Ascending aorta (tissue), 2 donors: ENCODE measurements at regions not wholly inside any gene's neighbourhood (a gene's known extent, or its start where the extent isn't known, plus 50 kb on each side); places are given as distances from the start of the nearest gene placed in this dataset.

ENCODE experiments used
- DNase-seq, 2 donors: peaks; one replicate each; pipeline ENCODE4 v3.0.0-alpha.2; 2019; ENCODE audit warnings: low spot score in 2 of 2
- H3K27ac ChIP-seq, 2 donors: fragments of 200-600 bp; sonication (generic); one replicate each; pipeline ENCODE4 v1.5.1; 2016 to 2017; ENCODE audit warnings: mild to moderate bottlenecking in 1 of 2
- H3K27me3 ChIP-seq: fragments of 200-600 bp; sonication (generic); one replicate; pipeline ENCODE4 v1.5.1; 2017
- H3K36me3 ChIP-seq, 2 donors: fragments of 200-600 bp; sonication (generic); one replicate each; pipeline ENCODE4 v1.5.1; 2016
- H3K4me1 ChIP-seq, 2 donors: fragments of 200-600 bp; sonication (generic); one replicate each; pipeline ENCODE4 v1.5.1; 2016 to 2017; ENCODE audit warnings: mild to moderate bottlenecking in 1 of 2
- H3K4me3 ChIP-seq, 2 donors: fragments of 200-600 bp; sonication (generic); one replicate each; pipeline ENCODE4 v1.5.1; 2016 to 2017; ENCODE audit warnings: mild to moderate bottlenecking in 1 of 2
- H3K9me3 ChIP-seq, 2 donors: fragments of 200-600 bp; sonication (generic); one replicate each; pipeline ENCODE4 v1.5.1; 2016
- intact Hi-C: fragments of 100-400 bp; cut with DNase I; formaldehyde crosslinking; loops from one replicate; pipeline ENCODE4 v1.15.1; 2023
- TF ChIP-seq, protein P1 (sequence below), 3 experiments: fragments of 200-600 bp in 2 of 3; fragments of 450-650 bp in 1 of 3; sonication (generic) in 2 of 3; IDR thresholded peaks; one replicate each; pipeline ENCODE4 v1.5.1; 2016 to 2019; ENCODE audit warnings: antibody characterized with exemption in 3 of 3, mild to moderate bottlenecking in 1 of 3, moderate library complexity in 1 of 3

DNA sequence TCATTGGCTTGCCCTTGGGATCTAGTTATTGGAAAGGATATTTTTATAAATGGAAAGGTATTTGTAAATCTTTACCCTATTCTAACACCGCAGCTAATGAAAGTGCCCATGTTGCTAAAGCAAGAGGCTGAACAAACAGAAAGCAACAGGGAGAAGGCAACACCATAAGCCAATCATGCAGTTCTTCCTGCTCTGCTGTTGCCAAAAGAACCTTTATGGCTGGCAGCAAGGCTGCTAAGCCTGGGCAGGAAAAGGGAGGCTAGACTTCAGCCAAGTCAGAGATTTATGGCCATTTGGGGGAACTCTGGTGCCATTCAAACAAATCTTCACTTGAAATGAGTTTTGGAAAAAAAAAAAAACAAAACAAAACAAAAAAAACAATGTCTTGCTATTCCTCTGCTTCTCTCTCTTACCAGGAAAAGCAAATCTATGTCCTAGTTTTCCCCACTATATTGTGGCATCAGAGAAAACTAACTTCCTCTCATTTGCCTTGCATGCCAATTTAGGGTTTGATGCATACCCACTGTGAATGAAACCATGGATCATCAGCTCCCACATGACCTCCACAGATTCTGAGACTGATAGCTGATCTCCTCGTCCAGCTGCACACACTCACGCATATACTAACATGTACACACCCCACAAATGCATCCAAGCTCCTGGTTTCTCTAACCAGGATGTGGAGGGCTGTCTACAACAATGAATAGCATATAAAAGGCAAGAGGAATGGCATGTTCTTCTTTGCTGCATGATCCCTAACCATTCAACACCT lies 179.3 kb downstream of the C1D start:
- Histone ChIP-seq H3K4me3 (no peak overlapping the region), H3K4me1 (peaks cover 3 to 28% of the 10 kb centered on the region in 2 donors), H3K36me3 (no peaks in the 10 kb centered on the region), H3K27ac (peak overlapping the region; percentile 82 to 85), H3K27me3 (no peaks in the 10 kb centered on the region), H3K9me3 (no peaks in the 10 kb centered on the region)
- TF ChIP-seq, protein P1, sequence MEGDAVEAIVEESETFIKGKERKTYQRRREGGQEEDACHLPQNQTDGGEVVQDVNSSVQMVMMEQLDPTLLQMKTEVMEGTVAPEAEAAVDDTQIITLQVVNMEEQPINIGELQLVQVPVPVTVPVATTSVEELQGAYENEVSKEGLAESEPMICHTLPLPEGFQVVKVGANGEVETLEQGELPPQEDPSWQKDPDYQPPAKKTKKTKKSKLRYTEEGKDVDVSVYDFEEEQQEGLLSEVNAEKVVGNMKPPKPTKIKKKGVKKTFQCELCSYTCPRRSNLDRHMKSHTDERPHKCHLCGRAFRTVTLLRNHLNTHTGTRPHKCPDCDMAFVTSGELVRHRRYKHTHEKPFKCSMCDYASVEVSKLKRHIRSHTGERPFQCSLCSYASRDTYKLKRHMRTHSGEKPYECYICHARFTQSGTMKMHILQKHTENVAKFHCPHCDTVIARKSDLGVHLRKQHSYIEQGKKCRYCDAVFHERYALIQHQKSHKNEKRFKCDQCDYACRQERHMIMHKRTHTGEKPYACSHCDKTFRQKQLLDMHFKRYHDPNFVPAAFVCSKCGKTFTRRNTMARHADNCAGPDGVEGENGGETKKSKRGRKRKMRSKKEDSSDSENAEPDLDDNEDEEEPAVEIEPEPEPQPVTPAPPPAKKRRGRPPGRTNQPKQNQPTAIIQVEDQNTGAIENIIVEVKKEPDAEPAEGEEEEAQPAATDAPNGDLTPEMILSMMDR (IDR thresholded peaks at IDR 0.05), result no peak
- intact Hi-C loops, result no loop called here
- DNase-seq, result no peak

DNA sequence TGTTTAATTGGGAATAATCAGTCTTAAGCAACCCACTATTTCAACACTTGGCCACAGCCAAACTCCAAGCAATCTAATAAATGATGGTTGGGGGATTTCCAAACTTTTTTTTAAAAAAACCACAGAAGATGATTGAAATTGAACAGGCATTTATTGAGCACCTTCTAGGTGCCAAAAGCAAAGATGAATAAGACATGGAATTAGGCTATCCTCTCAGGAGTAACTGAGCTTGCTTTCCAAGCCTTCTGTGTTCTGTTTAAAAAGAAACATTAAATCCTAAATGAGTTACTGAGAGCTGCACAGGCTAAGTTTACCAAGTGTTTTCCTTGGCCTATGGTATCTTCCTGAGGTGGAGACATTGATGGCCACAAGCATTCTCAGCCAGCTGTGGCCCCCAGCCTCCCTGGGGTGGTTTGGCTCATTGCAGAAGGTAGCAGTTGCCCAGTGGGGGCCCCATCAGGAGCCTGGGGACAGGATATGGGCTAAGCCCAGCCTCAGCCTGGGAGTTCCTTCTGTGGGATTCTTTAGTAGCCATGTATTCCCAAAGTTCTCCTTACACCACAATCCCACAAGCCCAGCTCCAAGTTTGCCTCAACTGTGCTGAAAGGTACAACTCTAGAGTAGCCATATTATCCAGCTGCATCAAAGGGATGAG lies 174.3 kb downstream of the C1D start:
- intact Hi-C loops, result no loop called here
- TF ChIP-seq, protein P1 (IDR thresholded peaks at IDR 0.05), result no peak
- H3K36me3 ChIP-seq, result no peaks in the 10 kb centered on the region
- no peak for DNase-seq
- H3K4me3 ChIP-seq, result no peak overlapping the region
- no peaks in the 10 kb centered on the region for H3K9me3 ChIP-seq
- peaks cover 6 to 17% of the 10 kb centered on the region in 2 donors for H3K4me1 ChIP-seq
- no peaks in the 10 kb centered on the region for H3K27me3 ChIP-seq
- peak overlapping the region; percentile 72 to 73 for H3K27ac ChIP-seq

DNA sequence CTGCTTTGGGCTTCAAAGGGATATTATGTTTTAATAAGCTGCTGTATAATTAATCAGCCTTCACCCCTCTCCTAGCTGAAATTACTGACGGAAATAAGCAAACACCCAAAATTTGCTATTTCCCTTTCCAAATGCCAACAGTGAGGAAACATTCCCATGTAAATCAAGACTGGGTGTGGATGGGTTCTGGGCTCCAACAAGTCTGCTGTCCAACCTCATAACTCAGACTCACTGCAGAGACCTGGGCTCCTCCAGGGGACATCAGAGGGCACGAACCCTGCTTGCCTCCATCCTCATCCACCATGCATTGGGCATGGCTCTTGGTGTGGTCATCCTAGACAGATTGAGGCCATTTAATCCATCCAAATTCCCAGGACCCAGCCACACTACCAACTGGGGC lies 173.7 kb downstream of the C1D start:
- no peak for DNase-seq
- Histone ChIP-seq H3K9me3 (no peaks in the 10 kb centered on the region), H3K27ac (peak overlapping the region; percentile 72 to 73), H3K4me3 (no peak overlapping the region), H3K36me3 (no peaks in the 10 kb centered on the region), H3K27me3 (no peaks in the 10 kb centered on the region), H3K4me1 (peaks cover 6 to 21% of the 10 kb centered on the region in 2 donors)
- TF ChIP-seq, protein P1 (IDR thresholded peaks at IDR 0.05), result no peak
- intact Hi-C loops, result no loop called here

DNA sequence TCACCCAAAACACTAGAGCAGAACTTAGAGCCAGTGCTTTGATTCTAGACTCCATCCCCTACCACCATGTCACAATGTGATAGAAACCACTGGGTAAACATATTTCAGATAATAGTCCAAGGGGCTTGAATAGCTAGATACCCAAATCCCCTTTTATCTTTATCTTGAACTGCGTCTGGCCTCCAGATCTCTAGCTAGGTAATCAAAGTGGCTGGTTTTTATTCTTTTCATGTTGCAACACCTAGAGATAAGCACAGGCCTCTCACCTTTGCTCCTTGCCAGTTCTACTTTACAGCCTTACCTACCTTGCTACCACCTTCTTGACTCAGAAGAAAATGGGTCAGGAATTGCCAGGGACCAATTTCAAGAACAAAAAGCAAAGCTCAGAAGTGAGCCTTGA lies 171.2 kb downstream of the C1D start:
- peak overlapping the region in 1 of 2 donors; percentile 3 for H3K27ac ChIP-seq
- intact Hi-C loops, result no loop called here
- H3K36me3 ChIP-seq, result no peaks in the 10 kb centered on the region
- H3K4me1 ChIP-seq, result peaks cover 6 to 21% of the 10 kb centered on the region in 2 donors
- no peak for DNase-seq
- TF ChIP-seq, protein P1 (IDR thresholded peaks at IDR 0.05), result no peak
- no peak overlapping the region for H3K4me3 ChIP-seq
- no peaks in the 10 kb centered on the region for H3K27me3 ChIP-seq
- H3K9me3 ChIP-seq, result no peaks in the 10 kb centered on the region

DNA sequence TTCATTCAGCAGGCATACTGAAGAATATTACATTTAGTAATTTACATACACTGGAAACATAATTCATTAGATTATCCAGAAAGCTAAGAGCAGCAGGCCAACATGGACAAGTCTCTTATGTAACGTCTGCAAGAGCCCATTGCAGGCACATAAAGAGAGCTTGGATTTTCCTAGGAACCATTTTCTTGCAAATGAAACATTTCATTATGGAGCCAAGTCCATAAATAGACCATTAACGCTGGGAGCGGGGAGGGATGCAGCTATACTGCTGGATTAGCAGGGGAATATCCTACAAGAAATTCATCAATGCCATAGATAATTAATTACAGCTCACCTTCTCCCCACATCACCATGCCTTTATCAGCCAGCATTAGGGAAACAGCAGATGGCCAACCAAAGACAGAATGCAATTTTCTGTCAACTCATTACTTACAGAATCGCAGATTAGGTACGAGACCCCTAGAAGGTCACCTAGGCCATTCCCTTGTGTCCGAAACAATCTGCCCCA lies 170.4 kb downstream of the C1D start:
- peak overlapping the region; percentile 80 for H3K27ac ChIP-seq
- H3K36me3 ChIP-seq, result no peaks in the 10 kb centered on the region
- DNase-seq, result no peak

More for the DNA sequence above, 170.4 kb downstream of the C1D start:
- Histone ChIP-seq H3K4me3 (no peak overlapping the region), H3K9me3 (no peaks in the 10 kb centered on the region), H3K27me3 (no peaks in the 10 kb centered on the region), H3K4me1 (peaks cover 6 to 21% of the 10 kb centered on the region in 2 donors)
- intact Hi-C loops, result no loop called here
- TF ChIP-seq, protein P1 (IDR thresholded peaks at IDR 0.05), result no peak
